Gastrocnemius medialis (tissue), 4 donors: ENCODE measurements at regions not wholly inside any gene's neighbourhood (a gene's known extent, or its start where the extent isn't known, plus 50 kb on each side); places are given as distances from the start of the nearest gene placed in this dataset.

Experiments
- ATAC-seq, 2 donors: fragments of 150-250 bp; one replicate each; pipeline ENCODE4 v1.9.1; 2016
- DNase-seq, 2 donors: peaks; one replicate each; pipeline ENCODE4 v3.0.0-alpha.2; 2019
- H3K27ac ChIP-seq, 4 donors: fragments of 200-600 bp; sonication (generic); 1 replicate in 1 of 4; 2 replicates in 3 of 4; pipeline ENCODE4 v1.5.1; 2016 to 2018; ENCODE audit warnings: mild to moderate bottlenecking in 2 of 4, moderate library complexity in 1 of 4
- H3K27me3 ChIP-seq, 3 donors: fragments of 200-600 bp; sonication (generic) in 2 of 3; 1 replicate in 1 of 3; 2 replicates in 2 of 3; pipeline versions ENCODE4 v1.5.1 to v1.6.0; 2016 to 2019; ENCODE audit warnings: mild to moderate bottlenecking in 1 of 3, moderate library complexity in 1 of 3
- H3K36me3 ChIP-seq, 2 donors: fragments of 200-600 bp; sonication (generic) in 1 of 2; one replicate each; pipeline ENCODE4 v1.5.1; 2017 to 2018
- H3K4me1 ChIP-seq, 2 donors: fragments of 200-600 bp; sonication (generic) in 1 of 2; one replicate each; pipeline ENCODE4 v1.5.1; 2016 to 2017; ENCODE audit warnings: mild to moderate bottlenecking in 2 of 2
- H3K4me3 ChIP-seq, 4 donors: fragments of 200-600 bp; sonication (generic) in 3 of 4; 1 replicate in 1 of 4; 2 replicates in 3 of 4; pipeline ENCODE4 v1.5.1; 2016 to 2019; ENCODE audit warnings: mild to moderate bottlenecking in 2 of 4
- H3K9me3 ChIP-seq, 3 donors: fragments of 200-600 bp; sonication (generic) in 2 of 3; 1 replicate in 1 of 3; 2 replicates in 2 of 3; pipeline ENCODE4 v1.5.1; 2016 to 2019
- POLR2A ChIP-seq, 2 donors: fragments of 450-650 bp; IDR thresholded peaks; one replicate each; pipeline ENCODE4 v1.6.1; 2017; ENCODE audit warnings: antibody characterized with exemption in 2 of 2, mild to moderate bottlenecking in 2 of 2, moderate library complexity in 2 of 2
- in situ Hi-C, 4 donors: fragments of 200-750 bp; cut with MboI; loops; one replicate each; pipeline versions ENCODE4 v1.15.0 to v1.8.0; 2017; ENCODE audit warnings: low sequenced_read_pairs in 4 of 4
- intact Hi-C: fragments of 100-400 bp; cut with DNase I; formaldehyde crosslinking; loops from one replicate; pipeline ENCODE4 v1.15.1; 2023; ENCODE audit warnings: low total_unique reads
- TF ChIP-seq, protein P1 (sequence below), 5 experiments: fragments of 450-650 bp in 3 of 5; fragments of 200-600 bp in 2 of 5; sonication (generic) in 2 of 5; IDR thresholded peaks in 4 of 5; conservative IDR thresholded peaks in 1 of 5; 1 replicate in 4 of 5; 2 replicates in 1 of 5; pipeline ENCODE4 v1.5.1; 2016 to 2019; ENCODE audit warnings: antibody characterized with exemption in 5 of 5, mild to moderate bottlenecking in 3 of 5, moderate library complexity in 3 of 5

DNA sequence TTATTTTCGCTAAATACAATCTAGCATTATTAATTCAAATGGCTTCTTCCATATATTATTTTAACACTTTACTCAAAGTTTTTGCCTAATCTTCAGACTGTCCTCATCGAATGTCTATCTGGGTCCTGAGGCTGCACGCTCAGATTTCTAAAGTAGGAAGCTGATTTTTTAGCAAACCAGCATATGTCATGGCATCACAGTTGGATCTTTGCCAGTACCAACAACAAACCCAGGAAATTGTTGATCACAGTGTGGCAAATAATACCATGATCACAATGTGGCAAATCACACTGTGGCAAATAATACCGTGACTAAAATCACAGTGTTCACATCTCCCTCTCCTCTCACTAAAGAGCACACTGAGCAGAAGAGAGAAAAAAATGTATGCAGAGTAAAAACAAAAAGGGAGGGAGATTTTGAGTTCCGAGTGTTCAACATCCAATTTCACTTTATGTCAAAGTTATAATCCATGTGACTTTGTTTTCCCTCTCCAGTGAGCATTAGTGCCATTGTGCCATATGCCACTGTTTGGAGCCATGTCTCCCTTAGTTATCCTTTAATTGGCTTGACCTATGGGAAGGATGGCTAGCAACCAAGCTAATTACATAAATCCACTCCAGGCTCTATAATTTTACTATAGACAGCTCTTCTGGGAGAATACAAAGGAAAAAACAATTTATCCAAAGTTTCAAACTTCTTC is 1059.6 kb downstream of the HACE1 start:
- Histone ChIP-seq H3K4me3 (no peak overlapping the region), H3K27ac (no peak overlapping the region), H3K36me3 (no peaks in the 10 kb centered on the region), H3K9me3 (no peaks in the 10 kb centered on the region), H3K4me1 (no peaks in the 10 kb centered on the region), H3K27me3 (no peaks in the 10 kb centered on the region)
- no peak for DNase-seq
- in situ Hi-C loops (no loop called here), intact Hi-C loops (no loop called here)
- ATAC-seq = no peak
- TF ChIP-seq POLR2A (IDR thresholded peaks at IDR 0.05) = no peak
- TF ChIP-seq, protein P1, sequence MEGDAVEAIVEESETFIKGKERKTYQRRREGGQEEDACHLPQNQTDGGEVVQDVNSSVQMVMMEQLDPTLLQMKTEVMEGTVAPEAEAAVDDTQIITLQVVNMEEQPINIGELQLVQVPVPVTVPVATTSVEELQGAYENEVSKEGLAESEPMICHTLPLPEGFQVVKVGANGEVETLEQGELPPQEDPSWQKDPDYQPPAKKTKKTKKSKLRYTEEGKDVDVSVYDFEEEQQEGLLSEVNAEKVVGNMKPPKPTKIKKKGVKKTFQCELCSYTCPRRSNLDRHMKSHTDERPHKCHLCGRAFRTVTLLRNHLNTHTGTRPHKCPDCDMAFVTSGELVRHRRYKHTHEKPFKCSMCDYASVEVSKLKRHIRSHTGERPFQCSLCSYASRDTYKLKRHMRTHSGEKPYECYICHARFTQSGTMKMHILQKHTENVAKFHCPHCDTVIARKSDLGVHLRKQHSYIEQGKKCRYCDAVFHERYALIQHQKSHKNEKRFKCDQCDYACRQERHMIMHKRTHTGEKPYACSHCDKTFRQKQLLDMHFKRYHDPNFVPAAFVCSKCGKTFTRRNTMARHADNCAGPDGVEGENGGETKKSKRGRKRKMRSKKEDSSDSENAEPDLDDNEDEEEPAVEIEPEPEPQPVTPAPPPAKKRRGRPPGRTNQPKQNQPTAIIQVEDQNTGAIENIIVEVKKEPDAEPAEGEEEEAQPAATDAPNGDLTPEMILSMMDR (IDR thresholded peaks at IDR 0.05 in 4 of 5, conservative IDR thresholded peaks at IDR 0.05 in 1 of 5) = no peak

DNA sequence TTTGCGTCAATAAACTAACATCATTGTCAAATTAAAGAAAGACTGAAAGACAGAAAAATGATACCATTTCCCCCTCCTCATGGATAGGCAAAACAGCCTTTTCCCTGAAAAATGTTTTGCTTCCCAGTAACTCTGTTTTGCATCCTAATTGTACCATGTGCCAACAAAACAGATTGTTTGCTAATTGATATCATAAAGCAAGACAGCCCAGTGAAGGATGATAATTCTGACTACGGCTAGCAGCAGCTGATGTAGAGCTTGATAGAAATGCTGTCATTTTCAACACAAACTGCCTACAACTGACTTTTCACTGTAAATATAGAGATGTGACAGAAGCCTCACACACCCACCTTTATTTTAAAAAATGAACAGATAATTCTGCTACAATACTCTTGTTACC is 1061.6 kb downstream of the HACE1 start:
- intact Hi-C loops = no loop called here
- no peaks in the 10 kb centered on the region for H3K9me3 ChIP-seq
- H3K4me3 ChIP-seq = no peak overlapping the region
- TF ChIP-seq POLR2A (IDR thresholded peaks at IDR 0.05) = no peak
- TF ChIP-seq, protein P1 (IDR thresholded peaks at IDR 0.05 in 4 of 5, conservative IDR thresholded peaks at IDR 0.05 in 1 of 5) = no peak
- no peak for DNase-seq
- in situ Hi-C loops = no loop called here
- no peaks in the 10 kb centered on the region for H3K36me3 ChIP-seq
- ATAC-seq = no peak
- H3K27ac ChIP-seq = no peak overlapping the region
- H3K27me3 ChIP-seq = no peaks in the 10 kb centered on the region
- no peaks in the 10 kb centered on the region for H3K4me1 ChIP-seq

DNA sequence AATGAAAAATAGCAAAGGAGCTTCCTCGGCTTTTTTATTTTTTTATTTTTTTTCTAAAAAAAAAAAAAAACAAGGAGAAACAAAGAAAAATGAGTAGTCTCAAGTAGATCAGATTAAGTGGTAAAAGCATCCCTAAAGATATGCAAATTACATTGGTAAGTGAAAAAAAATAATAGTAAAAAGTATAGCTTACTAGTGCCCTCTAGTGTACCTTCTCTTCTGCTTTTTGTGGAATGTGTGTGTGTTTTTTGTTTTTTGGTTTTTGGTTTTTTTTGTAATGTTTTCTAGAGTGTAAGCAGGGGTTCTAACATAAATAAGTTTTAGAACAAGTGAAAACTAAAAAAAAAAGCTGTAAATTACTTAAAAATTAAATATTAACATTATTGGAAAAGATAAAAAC is 1062.0 kb downstream of the HACE1 start:
- Histone ChIP-seq H3K27me3 (no peaks in the 10 kb centered on the region), H3K27ac (no peak overlapping the region), H3K9me3 (no peaks in the 10 kb centered on the region), H3K36me3 (no peaks in the 10 kb centered on the region), H3K4me1 (no peaks in the 10 kb centered on the region), H3K4me3 (no peak overlapping the region)
- ATAC-seq = no peak
- no peak for DNase-seq
- intact Hi-C loops (no loop called here), in situ Hi-C loops (no loop called here)
- TF ChIP-seq, protein P1 (IDR thresholded peaks at IDR 0.05 in 4 of 5, conservative IDR thresholded peaks at IDR 0.05 in 1 of 5) = no peak
- no peak for TF ChIP-seq POLR2A (IDR thresholded peaks at IDR 0.05)

DNA sequence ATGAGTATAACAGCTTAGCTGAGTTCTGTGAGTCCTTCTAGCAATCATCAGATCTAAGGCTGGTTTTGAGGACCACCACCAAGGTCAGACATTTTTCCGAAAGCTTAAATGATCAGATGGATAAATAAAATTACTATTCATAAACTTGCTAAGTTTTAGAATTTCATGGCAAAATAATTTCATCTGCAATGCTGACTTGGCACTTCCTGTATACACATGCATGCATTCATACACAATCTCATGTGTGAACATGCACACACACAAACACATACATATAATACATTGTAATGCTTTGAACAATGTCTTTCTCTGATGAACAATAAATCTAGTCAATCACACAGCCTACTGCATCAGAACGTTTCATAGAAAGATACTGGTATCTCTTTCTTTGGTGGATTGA is 1068.3 kb downstream of the HACE1 start:
- DNase-seq = no peak
- in situ Hi-C loops (no loop called here), intact Hi-C loops (no loop called here)
- H3K36me3 ChIP-seq = no peaks in the 10 kb centered on the region
- H3K9me3 ChIP-seq = no peaks in the 10 kb centered on the region
- TF ChIP-seq, protein P1 (IDR thresholded peaks at IDR 0.05 in 4 of 5, conservative IDR thresholded peaks at IDR 0.05 in 1 of 5) = no peak
- no peak for TF ChIP-seq POLR2A (IDR thresholded peaks at IDR 0.05)
- no peaks in the 10 kb centered on the region for H3K4me1 ChIP-seq
- H3K27me3 ChIP-seq = no peaks in the 10 kb centered on the region
- ATAC-seq = no peak
- H3K4me3 ChIP-seq = no peak overlapping the region
- no peak overlapping the region for H3K27ac ChIP-seq

DNA sequence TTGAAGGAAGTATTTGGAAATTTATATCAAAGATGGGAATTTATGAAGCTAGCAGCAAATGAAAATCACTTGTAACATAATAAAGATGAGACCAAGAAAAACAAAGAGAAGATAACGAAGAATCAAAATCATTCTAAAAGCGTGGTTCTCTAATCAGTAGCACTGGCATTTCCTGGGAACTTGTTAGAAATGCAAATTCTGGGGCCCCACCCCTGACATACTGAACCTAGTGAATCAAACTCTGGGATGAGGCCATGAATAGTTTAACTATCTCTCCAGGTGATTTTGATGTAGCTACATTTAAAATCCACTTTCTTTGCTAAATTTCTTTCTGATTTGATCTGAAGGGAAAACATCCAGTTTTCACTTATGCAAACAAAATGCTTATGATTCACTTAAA is 1075.6 kb downstream of the HACE1 start:
- ATAC-seq (no peak), DNase-seq (no peak)
- H3K27me3 ChIP-seq = no peaks in the 10 kb centered on the region
- TF ChIP-seq POLR2A (IDR thresholded peaks at IDR 0.05) = no peak
- TF ChIP-seq, protein P1 (IDR thresholded peaks at IDR 0.05 in 4 of 5, conservative IDR thresholded peaks at IDR 0.05 in 1 of 5) = no peak
- in situ Hi-C loops = no loop called here
- intact Hi-C loops = no loop called here
- no peaks in the 10 kb centered on the region for H3K9me3 ChIP-seq
- no peaks in the 10 kb centered on the region for H3K36me3 ChIP-seq
- no peaks in the 10 kb centered on the region for H3K4me1 ChIP-seq
- H3K27ac ChIP-seq = no peak overlapping the region
- no peak overlapping the region for H3K4me3 ChIP-seq
